PC-3 (cell line): ENCODE measurements at regions not wholly inside any gene's neighbourhood (a gene's known extent, or its start where the extent isn't known, plus 50 kb on each side); places are given as distances from the start of the nearest gene placed in this dataset.
A peak's percentile ranks its signal among the peaks of the same experiment; 100 is the strongest.

Experiments used
- ATAC-seq: fragments of 200-7000 bp; cut with Tn5 transposase; 2 replicates; pipeline ENCODE4 v1.9.1; 2020; ENCODE audit warnings: mild to moderate bottlenecking, moderate library complexity
- BruUV-seq: library from RNA; stranded (reverse); fragments of 400-500 nt; replicated peaks from 2 replicates; lab custom pipeline; 2021; lab: Mats Ljungman, UMichigan
- CTCF ChIA-PET: fragments of 300-600 bp; sonication (Branson Sonifier 250); formaldehyde crosslinking; loops from one replicate; lab custom pipeline; 2022; ENCODE audit warnings: antibody characterized with exemption; lab: Charles Lee
- POLR2A ChIA-PET: fragments of 300-600 bp; sonication (Branson Sonifier 250); formaldehyde crosslinking; loops from one replicate; lab custom pipeline; 2022; ENCODE audit warnings: antibody characterized with exemption; ENCODE audit not compliant: unreplicated experiment; lab: Charles Lee
- DNase-seq: peaks from one replicate; pipeline ENCODE4 v3.0.0-alpha.2; 2015
- H2AFZ ChIP-seq: fragments of 300-600 bp; sonication (generic); 2 replicates; pipeline ENCODE4 v1.6.0; 2016; ENCODE audit warnings: antibody characterized with exemption, low read length
- H3F3A ChIP-seq: fragments of 300-600 bp; sonication (generic); one replicate; pipeline ENCODE4 v1.6.0; 2017; ENCODE audit warnings: antibody characterized with exemption, low read length, control low read depth, mild to moderate bottlenecking; ENCODE audit not compliant: unreplicated experiment
- H3K27ac ChIP-seq: fragments of 300-600 bp; sonication (generic); 2 replicates; pipeline ENCODE4 v1.5.1; 2016; ENCODE audit warnings: mild to moderate bottlenecking, low read length
- H3K27me3 ChIP-seq: fragments of 300-600 bp; sonication (generic); 2 replicates; pipeline ENCODE4 v1.6.1; 2016; ENCODE audit warnings: low read length, mixed read lengths
- H3K36me3 ChIP-seq: fragments of 300-600 bp; sonication (generic); 2 replicates; pipeline ENCODE4 v1.6.1; 2016; ENCODE audit warnings: low read depth, mixed run types, low read length, mixed read lengths
- H3K4me1 ChIP-seq: fragments of 300-600 bp; sonication (generic); 2 replicates; pipeline ENCODE4 v1.5.1; 2016; ENCODE audit warnings: low read length; ENCODE audit not compliant: insufficient read depth
- H3K4me2 ChIP-seq: fragments of 300-600 bp; sonication (generic); 2 replicates; pipeline ENCODE4 v1.6.0; 2016; ENCODE audit warnings: low read length
- H3K4me3 ChIP-seq: fragments of 300-600 bp; sonication (generic); 2 replicates; pipeline ENCODE4 v1.5.1; 2016; ENCODE audit warnings: mild to moderate bottlenecking, low read length, mixed read lengths
- H3K79me2 ChIP-seq: fragments of 300-600 bp; sonication (generic); 2 replicates; pipeline ENCODE4 v1.6.1; 2017; ENCODE audit warnings: low read length, mixed read lengths
- H3K9ac ChIP-seq: fragments of 300-600 bp; sonication (generic); 2 replicates; pipeline ENCODE4 v1.6.0; 2016; ENCODE audit warnings: mild to moderate bottlenecking, low read length
- H3K9me2 ChIP-seq: fragments of 300-600 bp; sonication (generic); replicated peaks from 2 replicates; pipeline ENCODE4 v1.6.1; 2016; ENCODE audit warnings: mixed run types, low read length, mixed read lengths
- H3K9me3 ChIP-seq: fragments of 300-600 bp; sonication (generic); 2 replicates; pipeline ENCODE4 v1.6.1; 2016; ENCODE audit warnings: low read length, mixed read lengths
- H4K20me1 ChIP-seq: fragments of 300-600 bp; sonication (generic); 2 replicates; pipeline ENCODE4 v1.6.1; 2016; ENCODE audit warnings: low read length, mixed read lengths
- EZH2 ChIP-seq: fragments of 300-600 bp; sonication (generic); IDR thresholded peaks from one replicate; pipeline ENCODE4 v1.6.1; 2017; ENCODE audit warnings: antibody characterized with exemption, mild to moderate bottlenecking, low read length; ENCODE audit not compliant: unreplicated experiment
- EZH2phosphoT487 ChIP-seq: fragments of 300-600 bp; sonication (generic); IDR thresholded peaks from 2 replicates; pipeline ENCODE4 v1.6.1; 2018; ENCODE audit warnings: mild to moderate bottlenecking, antibody characterized with exemption, low read length, borderline replicate concordance
- intact Hi-C: fragments of 100-400 bp; cut with micrococcal nuclease; formaldehyde crosslinking; loops from 2 replicates; pipeline ENCODE4 v1.9.0; 2023
- TF ChIP-seq, protein P1 (sequence below): fragments of 300-600 bp; sonication (generic); conservative IDR thresholded peaks from 2 replicates; pipeline ENCODE4 v1.5.1; 2017; ENCODE audit warnings: antibody characterized with exemption, low read depth, mild to moderate bottlenecking, low read length

DNA sequence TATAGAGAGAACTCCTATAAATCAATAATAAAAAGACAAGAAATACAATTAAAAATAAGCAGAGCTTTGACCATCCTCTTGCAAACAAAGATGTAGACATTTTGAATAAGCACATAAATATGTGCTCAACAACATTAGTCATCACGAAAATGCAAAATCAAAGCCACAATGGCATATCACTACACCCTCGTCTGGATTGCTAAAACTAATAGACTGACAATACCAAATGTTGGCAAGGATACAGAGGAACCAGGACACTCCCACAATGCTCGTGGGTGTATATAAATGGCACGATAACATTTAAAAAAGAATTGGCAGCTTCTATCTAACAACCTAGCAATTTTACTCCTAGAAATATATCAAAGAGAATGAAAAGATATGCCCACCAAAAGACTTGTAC is 530.8 kb downstream of the HAPSTR1 start:
- CTCF ChIA-PET: no interaction called here
- Histone ChIP-seq H3K4me2 (no peak overlapping the region), H3K79me2 (no peaks in the 10 kb centered on the region), H3K4me3 (no peak overlapping the region), H2AFZ (no peak overlapping the region), H3K9ac (no peak overlapping the region), H4K20me1 (no peaks in the 10 kb centered on the region), H3K36me3 (no peaks in the 10 kb centered on the region), H3K27me3 (no peaks in the 10 kb centered on the region), H3K9me3 (no peaks in the 10 kb centered on the region), H3K27ac (no peak overlapping the region), H3K4me1 (no peaks in the 10 kb centered on the region), H3F3A (no peaks in the 10 kb centered on the region), H3K9me2 (no peaks in the 10 kb centered on the region)
- peak; percentile 15 for DNase-seq
- intact Hi-C loops: no loop called here
- ATAC-seq: no peak
- TF ChIP-seq EZH2 (no peak), EZH2phosphoT487 (no peak)
- TF ChIP-seq, protein P1, sequence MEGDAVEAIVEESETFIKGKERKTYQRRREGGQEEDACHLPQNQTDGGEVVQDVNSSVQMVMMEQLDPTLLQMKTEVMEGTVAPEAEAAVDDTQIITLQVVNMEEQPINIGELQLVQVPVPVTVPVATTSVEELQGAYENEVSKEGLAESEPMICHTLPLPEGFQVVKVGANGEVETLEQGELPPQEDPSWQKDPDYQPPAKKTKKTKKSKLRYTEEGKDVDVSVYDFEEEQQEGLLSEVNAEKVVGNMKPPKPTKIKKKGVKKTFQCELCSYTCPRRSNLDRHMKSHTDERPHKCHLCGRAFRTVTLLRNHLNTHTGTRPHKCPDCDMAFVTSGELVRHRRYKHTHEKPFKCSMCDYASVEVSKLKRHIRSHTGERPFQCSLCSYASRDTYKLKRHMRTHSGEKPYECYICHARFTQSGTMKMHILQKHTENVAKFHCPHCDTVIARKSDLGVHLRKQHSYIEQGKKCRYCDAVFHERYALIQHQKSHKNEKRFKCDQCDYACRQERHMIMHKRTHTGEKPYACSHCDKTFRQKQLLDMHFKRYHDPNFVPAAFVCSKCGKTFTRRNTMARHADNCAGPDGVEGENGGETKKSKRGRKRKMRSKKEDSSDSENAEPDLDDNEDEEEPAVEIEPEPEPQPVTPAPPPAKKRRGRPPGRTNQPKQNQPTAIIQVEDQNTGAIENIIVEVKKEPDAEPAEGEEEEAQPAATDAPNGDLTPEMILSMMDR: no peak
- POLR2A ChIA-PET: no interaction called here
- BruUV-seq: no TSS peak

DNA sequence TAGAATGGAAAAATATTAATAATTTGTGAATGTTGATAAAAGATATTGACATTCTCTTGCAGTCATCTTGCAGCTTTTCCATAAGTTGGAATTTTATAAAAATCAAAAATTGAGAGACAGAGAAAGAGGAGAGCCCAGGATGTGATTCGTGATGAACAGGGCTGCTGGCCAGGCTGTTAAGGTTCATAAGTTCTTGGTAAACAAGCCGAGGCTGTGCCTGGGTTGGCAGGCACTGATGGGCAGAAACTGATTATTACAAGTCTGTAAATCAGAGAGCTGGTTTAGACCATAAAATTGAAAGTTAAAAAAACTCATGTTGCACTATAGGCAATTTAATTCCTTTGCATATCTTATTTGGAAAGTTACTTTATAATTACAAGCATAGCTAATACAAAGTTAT is 533.7 kb downstream of the HAPSTR1 start:
- intact Hi-C loops: no loop called here
- no TSS peak for BruUV-seq
- no peaks in the 10 kb centered on the region for H3K79me2 ChIP-seq
- DNase-seq (no peak), ATAC-seq (no peak)
- no peak overlapping the region for H2AFZ ChIP-seq
- H3K9me2 ChIP-seq: no peaks in the 10 kb centered on the region
- CTCF ChIA-PET: no interaction called here
- no peaks in the 10 kb centered on the region for H3K4me1 ChIP-seq
- H3K9me3 ChIP-seq: no peaks in the 10 kb centered on the region
- no peak overlapping the region for H3K27ac ChIP-seq
- POLR2A ChIA-PET: no interaction called here
- H3K9ac ChIP-seq: no peak overlapping the region
- H3K27me3 ChIP-seq: no peaks in the 10 kb centered on the region
- no peak overlapping the region for H3K4me2 ChIP-seq
- no peaks in the 10 kb centered on the region for H3K36me3 ChIP-seq
- no peaks in the 10 kb centered on the region for H3F3A ChIP-seq
- TF ChIP-seq, protein P1: no peak
- TF ChIP-seq EZH2: no peak
- no peak for TF ChIP-seq EZH2phosphoT487
- H3K4me3 ChIP-seq: no peak overlapping the region
- no peaks in the 10 kb centered on the region for H4K20me1 ChIP-seq

DNA sequence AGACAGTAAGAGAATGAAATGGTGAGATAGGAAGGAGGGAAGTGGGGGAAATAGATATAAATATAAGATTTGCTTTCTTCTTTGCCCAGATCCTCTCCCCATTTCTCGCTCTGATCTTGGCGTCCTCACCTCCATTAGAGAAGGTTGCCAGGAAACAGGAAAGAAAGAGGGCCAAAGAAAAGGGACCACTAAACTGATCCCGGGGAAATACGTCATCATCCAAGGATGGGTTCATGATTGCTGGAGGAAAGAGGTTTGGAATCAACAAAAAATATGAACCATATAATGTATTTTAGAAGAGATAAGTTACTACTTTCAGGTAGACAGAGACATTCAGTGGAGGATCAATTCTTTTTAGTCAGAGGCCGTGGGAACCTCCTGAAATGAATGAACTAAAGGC is 536.0 kb downstream of the HAPSTR1 start:
- H3K27me3 ChIP-seq: no peaks in the 10 kb centered on the region
- CTCF ChIA-PET: no interaction called here
- no peaks in the 10 kb centered on the region for H4K20me1 ChIP-seq
- H3K36me3 ChIP-seq: no peaks in the 10 kb centered on the region
- H3K9me3 ChIP-seq: no peaks in the 10 kb centered on the region
- TF ChIP-seq EZH2 (no peak), EZH2phosphoT487 (no peak)
- TF ChIP-seq, protein P1: no peak
- no peak for ATAC-seq
- H3K9ac ChIP-seq: no peak overlapping the region
- DNase-seq: no peak
- POLR2A ChIA-PET: no interaction called here
- intact Hi-C loops: no loop called here
- H3K27ac ChIP-seq: no peak overlapping the region
- no peaks in the 10 kb centered on the region for H3K79me2 ChIP-seq
- no peak overlapping the region for H3K4me2 ChIP-seq
- H3K4me3 ChIP-seq: no peak overlapping the region
- H3K4me1 ChIP-seq: no peaks in the 10 kb centered on the region
- no TSS peak for BruUV-seq
- no peak overlapping the region for H2AFZ ChIP-seq
- H3F3A ChIP-seq: no peaks in the 10 kb centered on the region
- H3K9me2 ChIP-seq: no peaks in the 10 kb centered on the region
